Right renal pelvis (tissue), 4 donors: ENCODE measurements at regions not wholly inside any gene's neighbourhood (a gene's known extent, or its start where the extent isn't known, plus 50 kb on each side); places are given as distances from the start of the nearest gene placed in this dataset.
"Not testable (repeated sequence)": the region's sequence is repeated elsewhere in the genome, so short reads cannot be mapped to it uniquely, and the experiment has no call there.

ENCODE experiments used
- DNase-seq, 4 donors: peaks; one replicate each; pipeline ENCODE4 v3.0.0-alpha.2; 2013; ENCODE audit warnings: low read depth in 4 of 4, low spot score in 3 of 4, missing footprints in 1 of 4

GRCh38 chr6:126662966-126663365, 323.1 kb downstream of the CENPW start:
- no peak for DNase-seq

- DNase-seq: no peak
Observed at GRCh38 chr6:126664271-126664670, 324.4 kb downstream of the CENPW start.

GRCh38 chr6:126665551-126665950, 325.6 kb downstream of the CENPW start:
- no peak for DNase-seq

GRCh38 chr6:126667071-126667470, 327.2 kb downstream of the CENPW start:
- DNase-seq: no peak

GRCh38 chr6:126667728-126668127, 327.8 kb downstream of the CENPW start:
- no peak for DNase-seq

- DNase-seq: no peak
Observed at GRCh38 chr6:126672649-126673048, 332.7 kb downstream of the CENPW start.

- DNase-seq: not testable (repeated sequence)
Observed at GRCh38 chr6:126673749-126674148, 333.8 kb downstream of the CENPW start.

- DNase-seq: no peak
Observed at GRCh38 chr6:126682440-126682839, 342.5 kb downstream of the CENPW start.

GRCh38 chr6:126685182-126685581, 345.3 kb downstream of the CENPW start:
- DNase-seq: no peak

- DNase-seq: peak in 3 of 4 donors; percentile 18 to 30 (median 28)
Observed at GRCh38 chr6:126696921-126697693, 357.2 kb downstream of the CENPW start.

- DNase-seq: no peak
Observed at GRCh38 chr6:126698732-126699240, 358.9 kb downstream of the CENPW start.

GRCh38 chr6:126701676-126702560, 362.0 kb downstream of the CENPW start:
- no peak for DNase-seq

- DNase-seq: no peak
Observed at GRCh38 chr6:126716032-126716431, 376.1 kb downstream of the CENPW start.

GRCh38 chr6:126716826-126717509, 377.1 kb downstream of the CENPW start:
- DNase-seq: peak in 1 of 4 donors; percentile 33

GRCh38 chr6:126718600-126719327, 378.8 kb downstream of the CENPW start:
- no peak for DNase-seq

GRCh38 chr6:126720304-126720703, 380.4 kb downstream of the CENPW start:
- no peak for DNase-seq

GRCh38 chr6:126721581-126722160, 381.8 kb downstream of the CENPW start:
- no peak for DNase-seq

- no peak for DNase-seq
Observed at GRCh38 chr6:126722411-126722810, 382.5 kb downstream of the CENPW start.

GRCh38 chr6:126723541-126724170, 383.7 kb downstream of the CENPW start:
- no peak for DNase-seq
